ENCODE measurements at regions not wholly inside any gene's neighbourhood (a gene's known extent, or its start where the extent isn't known, plus 50 kb on each side); places are given as distances from the start of the nearest gene placed in this dataset.

GRCh38 chr4:134727696-134728095 is 526.1 kb upstream of the PABPC4L start:
- TF ChIP-seq CTCF (IDR thresholded peaks at IDR 0.05; ENCODE audit: low read depth, low read length, missing control alignments): no peak
- in situ Hi-C loops (cut with HindIII; ENCODE audit: low pct_ligation_motif_present, low sequenced_read_pairs): no loop called here

GRCh38 chr4:134722306-134722705 is 520.7 kb upstream of the PABPC4L start:
- no peak overlapping the region for H3K27ac ChIP-seq
- no peaks in the 10 kb centered on the region for H3K27me3 ChIP-seq (replicated peaks)
- no peak for TF ChIP-seq CTCF (IDR thresholded peaks at IDR 0.05; ENCODE audit: low read depth, low read length, missing control alignments)
- no peaks in the 10 kb centered on the region for H3K36me3 ChIP-seq (replicated peaks)
- H3K4me3 ChIP-seq (ENCODE audit: low read depth, low read length): no peak overlapping the region
- in situ Hi-C loops (cut with HindIII; ENCODE audit: low pct_ligation_motif_present, low sequenced_read_pairs): no loop called here
- no peak for DNase-seq

More at GRCh38 chr4:134727696-134728095, 526.1 kb upstream of the PABPC4L start:
- DNase-seq: no peak
- no peaks in the 10 kb centered on the region for H3K27me3 ChIP-seq (replicated peaks)
- no peak overlapping the region for H3K4me3 ChIP-seq (ENCODE audit: low read depth, low read length)
- no peak overlapping the region for H3K27ac ChIP-seq
- no peaks in the 10 kb centered on the region for H3K36me3 ChIP-seq (replicated peaks)

- DNase-seq: no peak
- no peak overlapping the region for H3K4me3 ChIP-seq (ENCODE audit: low read depth, low read length)
- H3K27me3 ChIP-seq (replicated peaks): no peaks in the 10 kb centered on the region
- in situ Hi-C loops (cut with HindIII; ENCODE audit: low pct_ligation_motif_present, low sequenced_read_pairs): no loop called here
- TF ChIP-seq CTCF (IDR thresholded peaks at IDR 0.05; ENCODE audit: low read depth, low read length, missing control alignments): no peak
- no peak overlapping the region for H3K27ac ChIP-seq
- H3K36me3 ChIP-seq (replicated peaks): no peaks in the 10 kb centered on the region
These were observed 518.4 kb upstream of the PABPC4L start for GRCh38 chr4:134720030-134720429.

GRCh38 chr4:134708616-134709015 is 507.0 kb upstream of the PABPC4L start:
- TF ChIP-seq CTCF (IDR thresholded peaks at IDR 0.05; ENCODE audit: low read depth, low read length, missing control alignments): no peak
- in situ Hi-C loops (cut with HindIII; ENCODE audit: low pct_ligation_motif_present, low sequenced_read_pairs): no loop called here
- H3K4me3 ChIP-seq (ENCODE audit: low read depth, low read length): no peak overlapping the region
- no peaks in the 10 kb centered on the region for H3K36me3 ChIP-seq (replicated peaks)
- DNase-seq: no peak
- no peak overlapping the region for H3K27ac ChIP-seq
- no peaks in the 10 kb centered on the region for H3K27me3 ChIP-seq (replicated peaks)

- no peak for TF ChIP-seq CTCF (IDR thresholded peaks at IDR 0.05; ENCODE audit: low read depth, low read length, missing control alignments)
- no peak overlapping the region for H3K27ac ChIP-seq
- no peak overlapping the region for H3K4me3 ChIP-seq (ENCODE audit: low read depth, low read length)
- no peaks in the 10 kb centered on the region for H3K36me3 ChIP-seq (replicated peaks)
- DNase-seq: peak; percentile 7
- H3K27me3 ChIP-seq (replicated peaks): no peaks in the 10 kb centered on the region
- in situ Hi-C loops (cut with HindIII; ENCODE audit: low pct_ligation_motif_present, low sequenced_read_pairs): no loop called here
These were observed 506.4 kb upstream of the PABPC4L start for GRCh38 chr4:134708026-134708425.

GRCh38 chr4:134702374-134702773 is 500.8 kb upstream of the PABPC4L start:
- in situ Hi-C loops (cut with HindIII; ENCODE audit: low pct_ligation_motif_present, low sequenced_read_pairs): no loop called here
- no peaks in the 10 kb centered on the region for H3K27me3 ChIP-seq (replicated peaks)
- H3K27ac ChIP-seq: no peak overlapping the region
- no peak for DNase-seq
- H3K36me3 ChIP-seq (replicated peaks): no peaks in the 10 kb centered on the region
- H3K4me3 ChIP-seq (ENCODE audit: low read depth, low read length): no peak overlapping the region
- TF ChIP-seq CTCF (IDR thresholded peaks at IDR 0.05; ENCODE audit: low read depth, low read length, missing control alignments): no peak
